GM20000 (cell line): ENCODE measurements at regions not wholly inside any gene's neighbourhood (a gene's known extent, or its start where the extent isn't known, plus 50 kb on each side); places are given as distances from the start of the nearest gene placed in this dataset.

Experiments used
- DNase-seq: peaks from one replicate; pipeline ENCODE4 v3.0.0; 2012; ENCODE audit warnings: low spot score
- CTCF ChIP-seq: IDR thresholded peaks from 2 replicates; pipeline ENCODE4 v1.5.1; 2012; ENCODE audit warnings: mild to moderate bottlenecking, control low read depth; ENCODE audit errors: extremely low read depth, missing control alignments

GRCh38 chr15:97052513-97052912, 722.0 kb downstream of the NR2F2 start:
- DNase-seq = no peak
- TF ChIP-seq CTCF = no peak

GRCh38 chr15:97053635-97054034, 723.1 kb downstream of the NR2F2 start:
- no peak for TF ChIP-seq CTCF
- DNase-seq = no peak

GRCh38 chr15:97057503-97057902, 727.0 kb downstream of the NR2F2 start:
- DNase-seq = no peak
- no peak for TF ChIP-seq CTCF

DNA sequence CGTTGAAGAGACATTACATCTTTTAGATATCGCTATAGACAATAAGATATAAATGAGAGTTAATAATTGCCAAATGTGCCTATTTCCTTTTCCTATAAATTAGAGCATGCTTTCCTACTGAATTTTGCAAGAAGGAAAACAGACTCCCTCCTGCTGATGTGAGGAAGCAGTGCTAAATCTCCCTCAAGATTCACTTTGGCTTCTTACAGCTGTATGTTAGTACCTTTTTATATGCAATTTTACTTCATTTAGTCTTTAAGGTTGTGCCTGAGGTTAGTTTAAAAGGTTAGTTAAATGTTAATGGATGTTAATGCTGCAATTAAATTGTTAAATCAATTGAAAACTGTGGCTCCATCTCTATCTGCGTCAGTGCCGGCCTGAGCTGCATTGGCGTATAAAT, 728.8 kb downstream of the NR2F2 start:
- no peak for TF ChIP-seq CTCF
- DNase-seq = no peak

DNA sequence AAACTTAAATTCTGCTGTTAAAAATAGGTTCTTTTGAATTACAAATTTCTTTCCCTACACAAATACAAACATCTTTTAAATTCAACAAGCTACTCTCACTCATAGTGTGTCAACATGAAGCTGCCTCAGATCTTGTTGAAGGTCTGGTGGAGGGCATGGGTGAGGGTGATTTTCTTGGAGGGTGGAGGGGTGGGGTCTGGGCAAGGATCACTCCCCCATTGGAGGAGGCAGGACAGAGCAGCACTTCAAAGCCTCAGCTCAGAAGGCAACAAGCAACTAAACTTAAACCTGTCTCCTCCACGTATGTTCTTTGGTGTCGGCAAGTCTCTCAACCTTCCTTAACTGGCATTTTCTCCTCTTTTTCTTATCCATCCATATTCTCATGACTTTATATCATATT, 730.9 kb downstream of the NR2F2 start:
- no peak for TF ChIP-seq CTCF
- no peak for DNase-seq

DNA sequence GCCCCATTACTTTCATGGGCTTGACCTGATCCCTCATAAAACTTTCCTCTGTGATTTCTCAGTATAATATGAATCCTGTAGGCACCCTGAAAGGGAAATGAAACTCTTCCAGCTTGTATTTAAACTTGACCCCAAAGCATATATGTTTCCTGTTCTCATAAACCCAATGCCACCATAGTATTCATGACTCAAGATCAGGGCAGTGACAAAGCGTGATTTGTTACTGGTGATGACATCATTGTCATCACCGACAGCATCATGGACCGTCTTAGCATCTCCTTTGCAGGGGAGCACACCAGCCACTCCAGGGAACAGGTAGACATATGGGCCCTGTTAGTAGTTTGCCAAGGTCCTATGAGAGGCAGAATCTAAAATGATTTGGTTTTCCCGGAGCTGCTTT, 741.2 kb downstream of the NR2F2 start:
- no peak for DNase-seq
- no peak for TF ChIP-seq CTCF

GRCh38 chr15:97072545-97072944, 742.0 kb downstream of the NR2F2 start:
- no peak for TF ChIP-seq CTCF
- no peak for DNase-seq
